C4-2B (cell line): ENCODE measurements at regions not wholly inside any gene's neighbourhood (a gene's known extent, or its start where the extent isn't known, plus 50 kb on each side); places are given as distances from the start of the nearest gene placed in this dataset.
A peak's percentile ranks its signal among the peaks of the same experiment; 100 is the strongest.

ENCODE experiments used
- H3K27ac ChIP-seq: fragments of 450-650 bp; 2 replicates; pipeline ENCODE4 v1.5.1; 2017
- ZFX ChIP-seq: fragments of 450-650 bp; IDR thresholded peaks from 2 replicates; pipeline ENCODE4 v1.6.1; 2017
- TF ChIP-seq, protein P1 (sequence below): fragments of 450-650 bp; conservative IDR thresholded peaks from 2 replicates; pipeline ENCODE4 v1.5.1; 2017; ENCODE audit warnings: mild to moderate bottlenecking

DNA sequence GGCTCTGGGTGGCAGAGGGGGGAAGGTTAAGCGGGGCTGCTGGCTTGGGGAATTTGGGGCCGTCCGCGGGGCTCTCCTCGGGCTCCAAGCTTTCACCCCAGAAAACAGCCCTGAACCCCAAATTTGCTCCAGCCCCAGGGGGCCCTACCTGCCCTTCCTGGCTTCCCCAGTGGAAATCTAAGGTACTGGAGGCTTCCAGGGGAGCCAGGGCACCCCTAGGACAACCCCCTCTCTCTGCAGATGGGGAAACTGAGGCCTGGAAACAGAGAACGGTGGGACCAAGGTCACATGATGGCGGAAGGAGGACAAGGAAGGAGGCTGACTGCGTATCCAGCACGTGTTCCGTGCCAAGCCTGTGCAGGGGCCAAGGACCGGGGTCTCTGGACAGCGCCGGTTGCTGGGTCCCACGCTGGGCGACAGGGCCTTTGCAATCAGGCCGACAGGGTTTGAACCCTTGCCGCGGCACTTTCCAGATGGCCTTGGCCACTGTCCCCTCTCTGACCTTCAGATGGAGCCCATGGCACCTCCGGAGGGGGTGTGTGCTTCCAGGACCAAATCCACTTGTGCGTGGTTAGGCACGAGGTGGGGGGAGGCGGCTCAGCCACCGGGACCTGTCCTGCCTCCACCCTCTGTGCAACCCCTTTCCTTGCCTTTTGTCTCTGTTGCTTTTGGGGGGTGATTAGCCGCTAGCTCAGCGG is 183.1 kb downstream of the C9orf50 start:
- H3K27ac ChIP-seq = peak overlapping the region; percentile 12; the same call in 1 of the 2 replicates
- TF ChIP-seq, protein P1, sequence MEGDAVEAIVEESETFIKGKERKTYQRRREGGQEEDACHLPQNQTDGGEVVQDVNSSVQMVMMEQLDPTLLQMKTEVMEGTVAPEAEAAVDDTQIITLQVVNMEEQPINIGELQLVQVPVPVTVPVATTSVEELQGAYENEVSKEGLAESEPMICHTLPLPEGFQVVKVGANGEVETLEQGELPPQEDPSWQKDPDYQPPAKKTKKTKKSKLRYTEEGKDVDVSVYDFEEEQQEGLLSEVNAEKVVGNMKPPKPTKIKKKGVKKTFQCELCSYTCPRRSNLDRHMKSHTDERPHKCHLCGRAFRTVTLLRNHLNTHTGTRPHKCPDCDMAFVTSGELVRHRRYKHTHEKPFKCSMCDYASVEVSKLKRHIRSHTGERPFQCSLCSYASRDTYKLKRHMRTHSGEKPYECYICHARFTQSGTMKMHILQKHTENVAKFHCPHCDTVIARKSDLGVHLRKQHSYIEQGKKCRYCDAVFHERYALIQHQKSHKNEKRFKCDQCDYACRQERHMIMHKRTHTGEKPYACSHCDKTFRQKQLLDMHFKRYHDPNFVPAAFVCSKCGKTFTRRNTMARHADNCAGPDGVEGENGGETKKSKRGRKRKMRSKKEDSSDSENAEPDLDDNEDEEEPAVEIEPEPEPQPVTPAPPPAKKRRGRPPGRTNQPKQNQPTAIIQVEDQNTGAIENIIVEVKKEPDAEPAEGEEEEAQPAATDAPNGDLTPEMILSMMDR = no peak
- TF ChIP-seq ZFX = no peak

DNA sequence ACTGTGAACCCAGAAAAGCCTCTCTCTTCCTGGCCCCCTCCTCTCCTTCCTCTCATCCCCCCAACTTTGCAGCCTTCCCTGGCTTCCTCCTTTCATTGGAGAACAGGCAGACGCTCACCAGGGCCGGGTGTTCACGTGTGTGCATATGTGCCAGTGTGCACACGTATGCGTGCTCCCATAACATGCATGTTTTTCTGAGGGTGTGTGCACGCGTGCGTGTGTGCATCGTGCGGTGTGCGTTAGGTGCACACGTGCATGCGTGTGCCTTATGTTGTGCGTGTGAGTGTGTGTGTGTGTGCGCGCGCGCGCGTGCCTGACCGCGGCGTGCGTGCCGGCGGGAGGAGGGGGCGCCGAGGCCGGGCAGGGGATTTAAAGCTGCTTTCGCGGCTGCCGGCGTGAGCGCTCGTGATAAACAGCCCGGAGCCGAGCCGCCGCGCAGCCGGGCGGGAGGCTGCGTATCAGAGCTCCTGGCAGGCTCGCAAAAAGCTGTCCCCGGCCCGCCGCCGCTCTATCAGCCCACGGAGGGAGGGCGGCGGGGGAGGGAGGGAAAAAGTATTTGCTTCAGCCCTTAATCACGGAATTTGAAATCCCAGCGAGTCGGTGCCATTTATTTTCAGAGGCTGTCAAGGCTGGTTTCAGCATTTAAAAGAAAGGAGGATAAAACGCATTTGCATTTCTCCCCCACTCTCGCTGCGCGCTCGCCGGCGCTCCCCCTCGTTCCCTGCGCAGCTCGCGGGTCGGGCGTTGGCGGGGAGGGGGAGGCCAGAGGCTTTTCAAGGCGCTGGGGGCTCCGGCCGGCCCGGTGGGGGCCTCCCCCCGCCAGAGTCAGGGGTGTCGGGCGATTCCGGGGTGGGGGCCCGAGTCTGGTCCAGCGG is 183.9 kb downstream of the C9orf50 start:
- TF ChIP-seq, protein P1 = no peak
- TF ChIP-seq ZFX = no peak
- peak overlapping the region; percentile 12; the same call in 1 of the 2 replicates for H3K27ac ChIP-seq

GRCh38 chr9:129435988-129436717 is 184.7 kb downstream of the C9orf50 start:
- TF ChIP-seq, protein P1 = no peak
- no peak for TF ChIP-seq ZFX
- no peak overlapping the region for H3K27ac ChIP-seq

GRCh38 chr9:129435291-129435690 is 185.6 kb downstream of the C9orf50 start:
- H3K27ac ChIP-seq = no peak overlapping the region
- no peak for TF ChIP-seq ZFX
- TF ChIP-seq, protein P1 = no peak

- TF ChIP-seq, protein P1 = no peak
- no peak for TF ChIP-seq ZFX
- no peak overlapping the region for H3K27ac ChIP-seq
Observed at GRCh38 chr9:129434187-129434586, 186.7 kb downstream of the C9orf50 start.

- TF ChIP-seq ZFX = no peak
- TF ChIP-seq, protein P1 = no peak
- H3K27ac ChIP-seq = peak overlapping the region; percentile 0; the same call in 1 of the 2 replicates
Observed at GRCh38 chr9:129432297-129433154, 188.4 kb downstream of the C9orf50 start.
